ENCODE measurements at regions not wholly inside any gene's neighbourhood (a gene's known extent, or its start where the extent isn't known, plus 50 kb on each side); places are given as distances from the start of the nearest gene placed in this dataset.

DNA sequence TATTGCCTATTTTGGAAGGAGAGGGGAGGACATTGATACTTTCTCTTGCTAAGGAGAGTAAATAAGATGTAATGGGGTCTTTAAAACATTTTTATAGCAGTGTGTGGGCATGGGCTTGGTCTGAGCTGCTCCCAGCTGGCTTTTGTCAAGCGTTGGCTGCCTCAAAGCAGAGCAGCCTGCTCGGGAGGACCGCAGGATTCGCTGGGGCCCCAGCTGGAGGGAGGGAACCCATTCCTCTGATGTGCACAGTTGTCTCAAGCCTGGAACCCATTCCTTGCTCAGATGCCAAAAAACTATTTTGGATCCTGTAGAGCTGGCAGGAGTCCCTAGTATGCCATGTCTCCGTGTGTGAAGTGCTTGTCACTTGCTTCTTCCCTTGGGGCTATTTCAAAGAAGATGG lies 59.4 kb upstream of the RMDN2 start:
- DNase-seq = no peak

- DNase-seq = no peak
Observed at GRCh38 chr2:37866171-37866934, 58.7 kb upstream of the RMDN2 start.

- no peak for DNase-seq
Observed at GRCh38 chr2:37867166-37867565, 57.9 kb upstream of the RMDN2 start.

DNA sequence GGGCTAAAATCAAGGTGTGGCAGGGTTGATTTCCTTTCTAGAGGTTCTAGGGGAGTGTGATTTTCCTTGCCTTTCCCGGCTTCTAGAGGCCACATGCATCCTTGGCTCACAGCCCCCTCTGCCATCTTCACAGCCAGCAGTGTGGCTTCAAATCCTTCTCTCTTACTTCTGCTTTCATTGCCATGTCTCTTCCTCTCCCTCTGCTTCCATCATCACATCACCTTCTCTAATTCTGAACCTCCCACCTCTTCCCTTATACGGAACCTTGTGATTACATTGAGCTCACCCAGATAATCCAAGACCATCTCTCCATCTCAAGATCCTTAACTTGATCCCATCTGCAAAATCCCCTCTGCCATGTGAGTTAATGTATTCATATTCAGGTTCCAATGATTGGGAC lies 56.2 kb upstream of the RMDN2 start:
- no peak for DNase-seq

DNA sequence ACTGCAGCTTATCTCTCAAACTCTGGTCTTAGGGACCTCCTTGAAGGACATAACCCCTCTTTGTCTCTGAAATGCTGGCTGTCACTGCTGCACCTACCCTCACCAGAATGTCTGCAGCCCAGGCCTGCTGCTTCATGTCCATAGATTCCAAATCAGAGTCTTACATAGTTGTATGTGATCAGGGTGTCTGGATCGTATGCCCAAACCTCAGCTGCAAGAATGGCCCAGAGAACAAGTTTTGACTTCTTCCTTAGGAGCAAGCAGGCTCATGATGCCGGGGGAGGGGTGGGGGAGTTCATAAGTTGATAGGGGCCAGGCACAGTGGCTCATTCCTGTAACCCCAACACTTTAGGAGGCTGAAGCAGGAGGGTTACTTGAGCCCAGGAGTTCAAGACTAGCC lies 55.8 kb upstream of the RMDN2 start:
- no peak for DNase-seq

DNA sequence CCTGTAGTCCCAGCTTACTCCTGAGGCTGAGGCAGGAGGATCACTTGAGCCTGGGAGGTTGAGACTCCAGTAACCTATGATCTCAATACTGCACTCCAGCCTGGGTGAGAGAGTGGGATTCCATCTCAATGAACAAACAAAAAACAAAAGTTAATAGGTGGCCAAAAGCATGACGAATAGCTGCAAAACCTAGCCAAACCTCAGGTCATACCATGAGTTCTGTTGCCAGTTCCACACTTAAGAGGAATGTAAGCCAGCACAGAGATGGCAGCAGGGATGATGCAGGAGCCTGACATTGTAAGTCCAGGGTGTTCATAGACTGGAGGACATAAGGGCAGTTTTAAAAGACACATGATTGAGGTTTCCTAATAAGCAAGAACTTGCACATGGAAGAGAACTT lies 55.3 kb upstream of the RMDN2 start:
- DNase-seq = no peak

DNA sequence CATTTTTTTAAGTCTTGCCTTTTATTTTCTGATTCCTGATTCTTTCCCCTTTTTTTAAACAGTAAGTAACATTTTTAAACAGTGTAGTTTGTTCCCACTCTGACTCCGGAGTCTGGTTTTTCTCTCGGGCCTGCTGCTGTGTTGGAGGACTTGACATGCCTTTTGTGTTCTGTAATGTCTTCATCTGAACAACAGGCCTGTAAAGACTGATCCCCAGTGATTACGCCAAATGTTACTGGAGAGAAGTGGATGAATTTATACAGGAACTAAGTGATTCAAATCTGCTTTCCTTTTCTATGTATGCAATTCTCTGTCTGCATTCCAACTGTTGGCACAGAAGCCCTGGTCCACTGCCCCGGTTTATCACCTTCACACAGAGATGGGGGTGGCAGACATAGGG lies 54.3 kb upstream of the RMDN2 start:
- no peak for DNase-seq

DNA sequence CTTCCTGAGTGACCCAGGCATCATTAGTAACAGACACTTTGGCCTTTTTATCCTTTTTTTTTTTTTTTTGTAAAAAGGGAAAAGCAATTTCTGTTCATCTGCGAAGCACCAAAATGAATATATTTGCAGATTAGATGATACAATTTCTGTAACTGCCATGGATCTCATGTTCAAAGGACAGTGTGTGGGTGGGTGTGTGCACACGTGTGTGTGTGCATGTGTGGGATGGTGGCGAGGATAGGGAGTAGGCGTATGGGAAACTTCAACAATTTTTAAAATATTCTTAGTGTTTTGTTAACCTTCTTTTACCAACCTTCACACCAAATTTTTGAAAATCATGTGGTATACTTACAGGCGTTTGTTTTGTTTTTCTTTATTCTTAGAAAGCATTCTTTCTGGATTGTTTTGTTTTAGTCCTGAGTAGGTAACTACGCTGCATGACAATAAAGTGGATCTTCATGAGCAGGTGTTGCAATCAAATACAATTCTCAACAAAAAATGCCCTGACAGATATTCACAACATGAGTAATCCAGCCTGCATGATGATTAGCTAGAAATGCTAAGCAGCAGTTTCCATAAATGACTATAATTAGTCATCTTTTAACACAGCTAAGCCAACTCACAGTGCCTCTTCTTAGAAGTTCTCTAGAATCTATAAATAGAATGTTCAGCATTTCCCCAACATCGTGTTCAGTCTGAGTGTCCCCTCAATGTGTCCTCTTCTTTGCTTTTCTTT lies 53.5 kb upstream of the RMDN2 start:
- DNase-seq = no peak

GRCh38 chr2:37872192-37872750 lies 52.8 kb upstream of the RMDN2 start:
- no peak for DNase-seq

DNA sequence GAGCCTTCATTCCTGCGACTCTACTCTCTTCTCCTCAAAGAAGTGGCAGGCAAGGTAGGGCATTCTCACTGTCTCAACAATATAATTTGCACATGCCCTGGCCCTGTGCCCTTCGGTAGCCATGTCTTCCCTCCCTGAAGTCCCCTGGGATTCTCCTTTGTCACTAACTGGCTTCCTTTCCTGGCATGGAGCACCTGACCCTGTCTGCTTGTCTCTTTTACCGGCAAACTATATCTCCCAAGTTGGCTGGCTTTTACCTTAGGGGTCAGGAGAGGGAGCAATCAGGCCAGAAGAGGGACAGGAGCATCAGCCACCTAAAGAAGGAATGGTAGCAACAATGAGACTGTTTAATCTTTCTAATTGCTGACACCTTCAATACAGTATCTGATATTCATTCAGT lies 51.9 kb upstream of the RMDN2 start:
- no peak for DNase-seq

DNA sequence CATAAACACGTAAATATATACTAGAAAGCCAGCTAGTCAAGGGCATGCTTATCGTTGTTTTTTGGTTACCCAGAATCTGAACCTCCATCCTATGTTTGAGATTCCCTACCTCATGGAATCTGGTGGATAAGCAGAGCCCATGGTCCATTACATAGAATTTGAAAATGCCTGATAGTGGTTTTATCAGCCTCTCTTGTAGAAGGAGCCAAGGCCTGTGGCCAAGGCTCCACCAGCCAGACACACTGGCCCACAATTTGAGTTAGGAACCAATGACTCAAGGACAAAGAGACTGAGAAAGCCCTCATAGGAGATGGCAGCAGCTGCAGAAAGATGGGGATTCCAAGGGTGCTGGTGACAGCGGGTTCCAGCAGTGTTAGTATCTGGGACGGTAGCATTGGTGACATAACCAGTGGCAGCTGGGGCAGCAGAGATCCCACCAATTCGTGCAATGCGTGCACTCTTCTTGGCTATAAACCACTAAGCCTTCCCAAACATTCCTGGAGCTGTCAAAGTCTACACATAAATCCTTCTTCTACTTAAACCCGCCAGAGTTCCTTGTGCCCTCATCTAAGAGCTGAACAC lies 51.2 kb upstream of the RMDN2 start:
- no peak for DNase-seq

- DNase-seq = no peak
Observed at GRCh38 chr2:37874470-37874869, 50.6 kb upstream of the RMDN2 start.

Data from right lung (tissue), 2 donors.